ENCODE measurements at regions not wholly inside any gene's neighbourhood (a gene's known extent, or its start where the extent isn't known, plus 50 kb on each side); places are given as distances from the start of the nearest gene placed in this dataset.

- in situ Hi-C loops (cut with HindIII; ENCODE audit: low sequenced_read_pairs): no loop called here
- TF ChIP-seq, protein P1, sequence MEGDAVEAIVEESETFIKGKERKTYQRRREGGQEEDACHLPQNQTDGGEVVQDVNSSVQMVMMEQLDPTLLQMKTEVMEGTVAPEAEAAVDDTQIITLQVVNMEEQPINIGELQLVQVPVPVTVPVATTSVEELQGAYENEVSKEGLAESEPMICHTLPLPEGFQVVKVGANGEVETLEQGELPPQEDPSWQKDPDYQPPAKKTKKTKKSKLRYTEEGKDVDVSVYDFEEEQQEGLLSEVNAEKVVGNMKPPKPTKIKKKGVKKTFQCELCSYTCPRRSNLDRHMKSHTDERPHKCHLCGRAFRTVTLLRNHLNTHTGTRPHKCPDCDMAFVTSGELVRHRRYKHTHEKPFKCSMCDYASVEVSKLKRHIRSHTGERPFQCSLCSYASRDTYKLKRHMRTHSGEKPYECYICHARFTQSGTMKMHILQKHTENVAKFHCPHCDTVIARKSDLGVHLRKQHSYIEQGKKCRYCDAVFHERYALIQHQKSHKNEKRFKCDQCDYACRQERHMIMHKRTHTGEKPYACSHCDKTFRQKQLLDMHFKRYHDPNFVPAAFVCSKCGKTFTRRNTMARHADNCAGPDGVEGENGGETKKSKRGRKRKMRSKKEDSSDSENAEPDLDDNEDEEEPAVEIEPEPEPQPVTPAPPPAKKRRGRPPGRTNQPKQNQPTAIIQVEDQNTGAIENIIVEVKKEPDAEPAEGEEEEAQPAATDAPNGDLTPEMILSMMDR (IDR thresholded peaks at IDR 0.05; ENCODE audit: low read depth, low read length, missing control alignments): no peak
- DNase-seq (ENCODE audit: low read depth): peak; percentile 89
- H3K4me3 ChIP-seq (ENCODE audit: low read depth, low read length): no peak overlapping the region
Measured at GRCh38 chr2:18362696-18363095, 197.8 kb downstream of the RDH14 start.

DNA sequence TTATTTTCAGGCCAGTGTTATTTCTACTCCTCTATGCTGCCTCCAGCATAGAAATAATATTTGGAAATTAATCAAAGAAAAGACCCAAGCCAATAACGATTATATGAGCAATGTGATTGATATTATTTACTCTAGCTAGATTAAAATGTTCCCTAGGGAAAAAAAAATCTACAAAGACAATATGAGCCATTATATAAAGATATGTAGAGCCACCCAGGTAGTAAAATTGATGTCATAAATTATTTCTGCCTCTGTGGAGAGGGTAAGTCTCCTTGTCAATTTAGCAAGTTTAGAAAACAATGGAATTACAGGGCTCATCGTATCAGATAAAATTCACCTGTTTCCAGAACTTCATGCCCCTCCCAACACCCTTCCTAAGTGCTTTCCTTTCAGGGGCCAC, 202.9 kb downstream of the RDH14 start:
- no peak for DNase-seq (ENCODE audit: low read depth)
- in situ Hi-C loops (cut with HindIII; ENCODE audit: low sequenced_read_pairs): no loop called here
- no peak overlapping the region for H3K4me3 ChIP-seq (ENCODE audit: low read depth, low read length)
- TF ChIP-seq, protein P1 (IDR thresholded peaks at IDR 0.05; ENCODE audit: low read depth, low read length, missing control alignments): no peak

- in situ Hi-C loops (cut with HindIII; ENCODE audit: low sequenced_read_pairs): no loop called here
- TF ChIP-seq, protein P1 (IDR thresholded peaks at IDR 0.05; ENCODE audit: low read depth, low read length, missing control alignments): no peak
- no peak overlapping the region for H3K4me3 ChIP-seq (ENCODE audit: low read depth, low read length)
- DNase-seq (ENCODE audit: low read depth): no peak
Measured at GRCh38 chr2:18356676-18357075, 203.8 kb downstream of the RDH14 start.

DNA sequence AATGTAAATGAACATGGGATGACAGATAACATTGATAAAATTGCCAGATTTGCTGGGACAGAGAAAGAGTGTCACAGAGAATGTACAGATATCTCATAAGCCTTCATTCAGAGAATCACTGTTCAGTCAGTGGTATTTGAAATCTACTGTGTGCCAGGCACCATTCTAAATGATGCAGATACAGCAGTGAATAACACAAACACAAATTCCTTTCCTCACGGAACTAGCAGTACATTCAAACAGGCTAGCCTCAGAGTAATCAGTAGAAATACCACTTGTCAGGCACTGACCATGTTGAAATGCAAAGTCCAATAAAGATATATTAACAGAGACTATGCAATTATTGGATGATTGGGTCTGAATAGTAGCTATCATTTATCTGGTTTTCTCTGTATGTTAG, 211.0 kb downstream of the RDH14 start:
- DNase-seq (ENCODE audit: low read depth): no peak
- H3K4me3 ChIP-seq (ENCODE audit: low read depth, low read length): no peak overlapping the region
- TF ChIP-seq, protein P1 (IDR thresholded peaks at IDR 0.05; ENCODE audit: low read depth, low read length, missing control alignments): no peak
- in situ Hi-C loops (cut with HindIII; ENCODE audit: low sequenced_read_pairs): no loop called here

DNA sequence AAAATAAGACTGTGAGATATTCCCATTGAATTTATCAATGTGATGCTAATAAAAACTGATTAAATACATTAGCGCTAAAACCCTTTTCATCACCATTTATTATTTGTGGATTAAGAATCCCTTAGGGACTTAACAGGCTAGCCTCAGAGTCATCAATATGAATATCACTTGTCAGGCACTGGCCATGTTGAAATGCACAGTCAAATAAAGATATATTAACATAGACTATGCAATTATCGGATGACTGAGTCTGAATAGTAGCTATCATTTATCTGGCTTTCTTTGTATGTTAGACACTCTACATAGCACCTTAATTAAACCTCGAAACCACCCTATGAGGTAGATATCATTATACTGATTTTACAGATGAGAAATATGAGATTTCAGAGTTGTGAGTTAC, 213.6 kb downstream of the RDH14 start:
- no peak for DNase-seq (ENCODE audit: low read depth)
- TF ChIP-seq, protein P1 (IDR thresholded peaks at IDR 0.05; ENCODE audit: low read depth, low read length, missing control alignments): no peak
- no peak overlapping the region for H3K4me3 ChIP-seq (ENCODE audit: low read depth, low read length)
- in situ Hi-C loops (cut with HindIII; ENCODE audit: low sequenced_read_pairs): no loop called here

- H3K4me3 ChIP-seq (ENCODE audit: low read depth, low read length): no peak overlapping the region
- TF ChIP-seq, protein P1 (IDR thresholded peaks at IDR 0.05; ENCODE audit: low read depth, low read length, missing control alignments): no peak
- DNase-seq (ENCODE audit: low read depth): no peak
- in situ Hi-C loops (cut with HindIII; ENCODE audit: low sequenced_read_pairs): no loop called here
Measured at GRCh38 chr2:18346344-18346743, 214.1 kb downstream of the RDH14 start.

DNA sequence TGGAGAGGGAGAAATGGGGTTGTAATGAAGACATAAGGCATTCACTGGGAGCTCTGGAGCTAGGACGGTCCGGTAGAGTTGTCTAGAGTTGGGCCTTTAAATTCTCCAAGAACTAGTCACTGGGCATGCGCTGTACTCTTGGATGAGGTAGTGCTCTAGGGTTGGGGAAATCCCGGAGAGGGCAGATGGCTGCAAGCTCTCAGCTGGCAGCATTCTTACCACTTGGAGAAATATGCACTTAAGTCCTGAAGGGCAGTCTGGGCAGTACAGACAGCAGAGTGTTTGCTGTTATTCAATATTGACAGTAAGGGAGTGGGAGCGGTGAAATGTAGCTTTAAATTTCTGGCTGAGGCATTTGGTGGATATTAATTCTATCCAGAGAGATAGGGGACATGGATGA, 214.6 kb downstream of the RDH14 start:
- no peak for DNase-seq (ENCODE audit: low read depth)
- TF ChIP-seq, protein P1 (IDR thresholded peaks at IDR 0.05; ENCODE audit: low read depth, low read length, missing control alignments): no peak
- H3K4me3 ChIP-seq (ENCODE audit: low read depth, low read length): no peak overlapping the region
- in situ Hi-C loops (cut with HindIII; ENCODE audit: low sequenced_read_pairs): no loop called here
